HG02610 (cell line): ENCODE measurements at regions not wholly inside any gene's neighbourhood (a gene's known extent, or its start where the extent isn't known, plus 50 kb on each side); places are given as distances from the start of the nearest gene placed in this dataset.
"Not testable (repeated sequence)": the region's sequence is repeated elsewhere in the genome, so short reads cannot be mapped to it uniquely, and the experiment has no call there.

Source experiments
- ATAC-seq: cut with Tn5 transposase; IDR thresholded peaks from one replicate; pipeline ENCODE4 v1.9.1; 2021; ENCODE audit warnings: mild to moderate bottlenecking, moderate library complexity; ENCODE audit not compliant: unreplicated experiment

DNA sequence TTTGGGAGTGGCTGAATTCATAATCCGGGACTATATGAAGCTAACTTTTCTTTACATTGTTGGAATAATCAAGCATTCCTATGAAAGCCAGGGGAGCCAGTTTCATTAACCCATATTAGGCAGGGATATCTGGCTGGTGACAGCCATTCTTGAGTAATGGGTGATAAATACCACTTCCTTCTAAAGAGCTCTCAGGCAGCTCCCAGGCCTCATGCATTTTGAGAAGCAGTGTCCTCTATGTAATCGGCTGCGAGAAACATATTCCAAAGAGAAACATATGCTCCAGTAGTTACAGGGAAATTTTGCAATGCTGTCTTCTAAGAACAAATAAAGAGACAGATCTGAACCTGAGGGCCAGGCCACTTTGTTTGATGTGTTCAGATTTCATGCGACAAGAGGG, 83.1 kb downstream of the MSX2 start:
- ATAC-seq, result no peak

DNA sequence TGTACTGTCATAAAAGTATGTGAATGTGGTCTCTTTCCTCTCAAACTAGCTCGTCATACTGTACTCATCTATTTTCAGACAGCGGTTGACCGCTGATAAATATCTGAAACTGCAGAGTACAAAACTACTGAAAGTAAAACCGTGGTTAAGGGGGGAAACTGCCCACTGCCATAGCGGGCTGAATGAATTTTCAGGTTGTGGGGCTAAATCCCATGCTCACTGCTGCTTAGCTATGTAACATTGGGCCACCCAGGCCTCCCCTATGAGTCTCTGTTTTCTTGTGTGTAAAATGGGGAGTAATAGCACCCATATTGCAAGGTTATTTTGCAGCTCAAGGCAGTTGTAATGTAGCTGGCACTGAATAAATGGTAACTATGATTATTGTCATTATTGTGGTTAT, 82.3 kb downstream of the MSX2 start:
- ATAC-seq, result no peak

GRCh38 chr5:174801798-174802197, 77.4 kb downstream of the MSX2 start:
- ATAC-seq, result no peak

- no peak for ATAC-seq
Observed at GRCh38 chr5:174800435-174800834, 76.1 kb downstream of the MSX2 start.

DNA sequence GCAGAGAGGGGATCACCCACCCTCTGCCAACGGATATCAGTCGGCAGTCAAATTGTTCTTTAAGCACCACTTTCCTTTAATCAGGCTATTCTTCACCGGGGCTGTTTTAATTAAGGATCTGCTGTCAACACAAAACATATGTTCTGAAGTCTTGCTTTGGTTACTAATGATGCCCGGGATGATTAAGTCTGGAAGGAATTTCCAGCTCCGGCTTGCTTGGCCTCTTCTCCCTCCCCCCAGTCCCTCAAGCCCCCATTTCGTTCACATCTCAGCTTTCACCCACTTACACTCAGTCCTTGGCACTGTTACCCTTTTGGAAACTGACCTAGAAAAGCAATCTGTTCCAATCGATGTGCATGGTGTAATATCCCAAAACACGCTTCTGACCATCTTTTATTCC, 74.7 kb downstream of the MSX2 start:
- ATAC-seq, result no peak

GRCh38 chr5:174798551-174798951, 74.2 kb downstream of the MSX2 start:
- ATAC-seq, result no peak

DNA sequence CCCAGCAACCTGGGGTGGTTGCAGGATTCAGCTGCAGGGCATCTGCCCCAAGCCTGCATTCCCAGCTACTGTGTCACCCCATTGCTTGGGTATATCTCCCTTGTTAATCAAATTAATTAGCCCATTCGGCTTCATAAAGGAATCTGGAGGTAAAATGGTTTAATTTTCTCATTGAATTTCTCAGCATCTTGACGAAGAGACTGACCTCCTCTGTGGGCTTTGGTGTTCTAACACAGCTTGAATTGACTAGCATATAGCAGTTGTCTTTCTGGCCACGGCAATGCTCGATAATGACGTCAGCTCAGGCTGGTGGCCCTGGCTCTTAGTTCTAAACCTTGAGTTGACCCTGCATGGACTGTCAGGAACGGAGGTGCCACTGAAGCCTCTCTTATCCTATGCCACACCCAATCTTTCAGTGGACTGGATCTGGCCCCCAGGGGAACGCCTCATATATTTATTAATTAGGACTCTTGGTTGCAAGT, 72.4 kb downstream of the MSX2 start:
- no peak for ATAC-seq

GRCh38 chr5:174794931-174795672, 70.7 kb downstream of the MSX2 start:
- no peak for ATAC-seq

DNA sequence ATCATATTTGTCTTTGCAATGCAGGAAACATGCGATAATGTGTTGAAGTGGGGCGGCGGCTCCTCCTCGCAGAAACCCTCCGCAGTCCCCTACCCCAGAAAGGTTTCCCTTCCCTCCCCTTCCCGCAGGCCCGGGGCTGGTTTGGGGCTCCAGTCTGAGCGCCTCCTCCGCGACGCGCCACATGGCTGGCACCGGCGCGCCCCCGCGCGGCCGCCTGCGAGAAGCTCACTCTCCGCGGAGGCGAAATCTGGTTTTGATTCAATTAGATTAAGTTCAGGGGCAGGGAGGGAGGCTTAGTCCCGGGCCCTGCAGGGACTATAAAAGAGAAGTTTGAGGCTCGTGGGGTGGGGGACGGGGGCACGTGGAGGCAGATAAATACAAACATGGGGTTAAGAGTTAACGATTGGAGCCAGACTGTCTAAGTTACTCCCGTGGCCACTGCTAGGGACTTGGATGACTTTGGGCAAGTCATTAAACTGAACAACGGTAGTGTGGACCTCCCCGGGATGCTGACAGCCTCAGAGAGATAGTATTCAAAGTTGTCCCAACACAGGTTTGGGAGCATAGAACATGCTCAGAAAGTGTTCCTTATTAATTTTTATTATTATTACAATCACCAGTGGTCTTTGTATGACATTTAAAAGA, 69.4 kb downstream of the MSX2 start:
- no peak for ATAC-seq

DNA sequence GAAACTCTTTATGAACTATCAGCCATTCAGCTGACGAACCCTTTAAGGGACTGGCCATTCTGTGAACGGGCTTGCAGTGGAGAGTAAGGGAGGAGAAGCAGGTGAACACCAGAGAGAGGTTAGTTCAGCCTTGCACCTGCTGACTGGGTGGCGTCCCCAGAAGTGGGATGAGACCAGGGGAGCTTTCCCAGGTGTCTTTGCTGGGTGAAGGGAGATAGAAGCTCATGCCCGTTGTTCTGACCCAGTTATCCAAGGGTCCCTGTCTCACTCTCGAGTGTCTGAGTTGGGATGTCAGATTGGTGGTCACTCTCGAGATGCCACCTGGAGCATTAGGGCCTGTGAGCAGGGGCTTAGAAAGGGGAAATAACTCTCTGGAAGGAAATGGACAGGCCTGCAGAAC, 68.7 kb downstream of the MSX2 start:
- no peak for ATAC-seq

DNA sequence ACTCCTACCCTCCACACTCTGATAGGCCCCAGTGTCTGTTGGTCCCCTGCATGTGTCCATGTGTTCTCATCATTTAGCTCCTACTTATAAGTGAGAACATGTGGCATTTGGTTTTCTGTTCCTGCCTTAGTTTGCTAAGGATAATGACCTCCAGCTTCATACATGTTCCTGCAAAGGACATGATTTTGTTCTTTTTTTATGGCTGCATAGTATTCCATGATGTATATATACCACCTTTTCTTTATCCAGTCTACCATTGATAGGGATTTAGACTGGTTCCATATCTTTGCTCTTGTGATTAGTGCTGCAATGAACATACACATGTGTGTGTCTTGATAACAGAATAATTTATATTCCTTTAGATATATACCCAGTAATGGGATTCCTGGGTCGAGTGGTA, 67.9 kb downstream of the MSX2 start:
- not testable (repeated sequence) for ATAC-seq

DNA sequence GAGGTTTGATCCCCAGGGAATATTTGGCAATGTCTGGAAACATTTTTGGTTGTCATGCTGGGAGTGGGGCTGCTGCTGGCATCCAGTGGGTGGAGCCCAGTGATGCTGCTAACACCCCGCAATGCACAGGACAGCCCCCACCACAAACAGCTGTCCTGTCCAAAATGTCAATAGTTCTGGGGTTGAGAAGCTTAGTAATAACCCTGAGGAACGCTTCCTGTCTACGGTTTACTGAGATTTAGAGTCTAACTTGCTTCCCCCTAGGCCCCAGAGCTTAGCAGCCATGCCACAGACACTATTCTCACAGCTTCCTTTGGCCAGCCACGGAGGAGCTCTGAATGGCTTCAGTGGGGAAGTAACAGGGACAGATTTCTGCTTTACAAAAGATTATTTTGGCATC, 66.5 kb downstream of the MSX2 start:
- no peak for ATAC-seq

- ATAC-seq, result no peak
Observed at GRCh38 chr5:174789596-174789995, 65.2 kb downstream of the MSX2 start.

DNA sequence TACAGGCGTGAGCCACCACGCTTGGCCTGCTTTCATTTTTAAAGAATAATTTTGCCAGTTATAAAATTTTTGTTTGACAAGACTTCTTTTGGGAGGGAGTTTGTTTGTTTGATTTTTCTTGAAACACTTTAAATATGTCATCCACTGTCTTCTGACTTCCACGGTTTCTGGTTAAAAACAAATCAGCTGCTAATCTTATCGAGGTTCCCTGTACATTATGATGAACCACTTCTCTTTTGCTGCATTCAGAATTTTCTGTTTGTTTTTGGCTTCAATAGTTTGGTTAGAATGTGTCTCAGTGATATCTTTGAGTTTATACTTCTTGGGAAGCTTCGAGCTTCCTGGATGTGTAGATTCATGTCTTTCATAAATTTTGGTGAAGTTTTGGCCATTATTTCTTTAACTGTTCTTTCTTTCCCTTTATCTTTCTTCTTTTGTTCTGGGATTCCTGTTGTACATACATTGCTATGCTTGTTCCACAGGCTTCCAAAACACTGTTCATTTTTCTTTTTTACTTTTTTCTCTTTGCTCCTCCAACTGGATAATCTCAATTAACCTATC, 60.8 kb downstream of the MSX2 start:
- no peak for ATAC-seq
